ENCODE measurements at regions not wholly inside any gene's neighbourhood (a gene's known extent, or its start where the extent isn't known, plus 50 kb on each side); places are given as distances from the start of the nearest gene placed in this dataset.
"Not testable (repeated sequence)": the region's sequence is repeated elsewhere in the genome, so short reads cannot be mapped to it uniquely, and the experiment has no call there.

- no peak for TF ChIP-seq ZBTB33 (CRISPR knock-in tag; IDR thresholded peaks at IDR 0.05)
- no peak for TF ChIP-seq NR3C1 (CRISPR knock-in tag; IDR thresholded peaks at IDR 0.05)
Observed at GRCh38 chr1:148367596-148367995, 115.5 kb downstream of the PPIAL4G start (continued).

GRCh38 chr1:148366136-148366753 lies 116.9 kb downstream of the PPIAL4G start:
- H3K4me3 ChIP-seq; H3K27ac ChIP-seq (ENCODE audit: extremely low read depth, low read depth, low read length); H3K9me3 ChIP-seq (replicated peaks; ENCODE audit: control insufficient read depth, insufficient read depth, low read depth, low read length); ATAC-seq; BruUV-seq (replicated peaks); intact Hi-C loops (cut with micrococcal nuclease); H3K27me3 ChIP-seq (ENCODE audit: control insufficient read depth in 2 of 2, insufficient read depth in 2 of 2, low read length in 2 of 2); H3K9ac ChIP-seq (ENCODE audit: insufficient read depth in 1 of 2, low read depth in 2 of 2, low read length in 2 of 2); H3K4me2 ChIP-seq (ENCODE audit: insufficient read depth, low read length); H3K4me1 ChIP-seq (replicated peaks in 1 of 2; ENCODE audit: control insufficient read depth in 2 of 2, insufficient read depth in 2 of 2, low read length in 2 of 2); CTCF ChIA-PET (ENCODE audit: low intra/inter-chr PET ratio); H3K9me1 ChIP-seq (ENCODE audit: control insufficient read depth, insufficient read depth, low read length); H3K36me3 ChIP-seq (ENCODE audit: control insufficient read depth, insufficient read depth, low read length); H4K20me1 ChIP-seq (replicated peaks; ENCODE audit: control insufficient read depth, insufficient read depth, low read length); DNase-seq (ENCODE audit: extremely low read depth in 1 of 4, low spot score in 3 of 4); FAIRE-seq; H2AFZ ChIP-seq (ENCODE audit: low read depth, low read length); H3K79me2 ChIP-seq (ENCODE audit: control insufficient read depth, insufficient read depth, low read length); TF ChIP-seq ATF3 (CRISPR knock-in tag; conservative IDR thresholded peaks at IDR 0.05): not testable (repeated sequence)
- in situ Hi-C loops (cut with MboI) = loop anchor here (25.0 kb wide), 2 partner anchors 171 to 396 kb away; no protein-coding TSS in a partner anchor
- 25% methylated on average over 5 of the region's 5 CpGs for WGBS (ENCODE audit: insufficient coverage, low coverage, missing lambda C conversion rate)
- POLR2A ChIA-PET = interaction anchor here (0.6 kb wide), 1 partner anchor 96 kb away, joined by 3 read pairs; no protein-coding TSS in a partner anchor
- TF ChIP-seq ATF3 (IDR thresholded peaks at IDR 0.05) = peak; percentile 11; the same call in 1 of the 2 replicates

- H3K9ac ChIP-seq (ENCODE audit: insufficient read depth in 1 of 2, low read depth in 2 of 2, low read length in 2 of 2); H3K4me1 ChIP-seq (replicated peaks in 1 of 2; ENCODE audit: control insufficient read depth in 2 of 2, insufficient read depth in 2 of 2, low read length in 2 of 2); intact Hi-C loops (cut with micrococcal nuclease); H4K20me1 ChIP-seq (replicated peaks; ENCODE audit: control insufficient read depth, insufficient read depth, low read length); H3K4me2 ChIP-seq (ENCODE audit: insufficient read depth, low read length); H3K36me3 ChIP-seq (ENCODE audit: control insufficient read depth, insufficient read depth, low read length); POLR2A ChIA-PET; CTCF ChIA-PET (ENCODE audit: low intra/inter-chr PET ratio); H2AFZ ChIP-seq (ENCODE audit: low read depth, low read length); H3K27me3 ChIP-seq (ENCODE audit: control insufficient read depth in 2 of 2, insufficient read depth in 2 of 2, low read length in 2 of 2); H3K4me3 ChIP-seq; FAIRE-seq; H3K9me1 ChIP-seq (ENCODE audit: control insufficient read depth, insufficient read depth, low read length); BruUV-seq (replicated peaks); DNase-seq (ENCODE audit: extremely low read depth in 1 of 4, low spot score in 3 of 4); H3K9me3 ChIP-seq (replicated peaks; ENCODE audit: control insufficient read depth, insufficient read depth, low read depth, low read length); H3K79me2 ChIP-seq (ENCODE audit: control insufficient read depth, insufficient read depth, low read length); H3K27ac ChIP-seq (ENCODE audit: extremely low read depth, low read depth, low read length); ATAC-seq: not testable (repeated sequence)
- 0% methylated on average over 2 of the region's 2 CpGs for WGBS (ENCODE audit: insufficient coverage, low coverage, missing lambda C conversion rate)
- in situ Hi-C loops (cut with MboI) = loop anchor here (25.0 kb wide), 2 partner anchors 172 to 397 kb away; no protein-coding TSS in a partner anchor
Observed at GRCh38 chr1:148365151-148365550, 118.0 kb downstream of the PPIAL4G start.

Measured in K562 (cell line).